ENCODE measurements at regions not wholly inside any gene's neighbourhood (a gene's known extent, or its start where the extent isn't known, plus 50 kb on each side); places are given as distances from the start of the nearest gene placed in this dataset.
"Not testable (repeated sequence)": the region's sequence is repeated elsewhere in the genome, so short reads cannot be mapped to it uniquely, and the experiment has no call there.

GRCh38 chr16:59614466-59615240 lies 880.5 kb upstream of the GOT2 start:
- no peak overlapping the region for H3K4me3 ChIP-seq (ENCODE audit: low read length)
- DNase-seq (ENCODE audit: low read depth): no peak
- TF ChIP-seq CTCF (conservative IDR thresholded peaks at IDR 0.05; ENCODE audit: low read length): no peak

GRCh38 chr16:59612910-59613620 lies 878.9 kb upstream of the GOT2 start:
- not testable (repeated sequence) for H3K4me3 ChIP-seq (ENCODE audit: low read length); DNase-seq (ENCODE audit: low read depth)

- TF ChIP-seq CTCF (conservative IDR thresholded peaks at IDR 0.05; ENCODE audit: low read length): no peak
- no peak for DNase-seq (ENCODE audit: low read depth)
- H3K4me3 ChIP-seq (ENCODE audit: low read length): no peak overlapping the region
Observed at GRCh38 chr16:59612094-59612493, 878.0 kb upstream of the GOT2 start.

GRCh38 chr16:59611556-59611955 lies 877.4 kb upstream of the GOT2 start:
- no peak for DNase-seq (ENCODE audit: low read depth)
- no peak for TF ChIP-seq CTCF (conservative IDR thresholded peaks at IDR 0.05; ENCODE audit: low read length)
- H3K4me3 ChIP-seq (ENCODE audit: low read length): no peak overlapping the region

GRCh38 chr16:59605706-59606105 lies 871.6 kb upstream of the GOT2 start:
- H3K4me3 ChIP-seq (ENCODE audit: low read length): no peak overlapping the region
- TF ChIP-seq CTCF (conservative IDR thresholded peaks at IDR 0.05; ENCODE audit: low read length): no peak
- no peak for DNase-seq (ENCODE audit: low read depth)

GRCh38 chr16:59604354-59604753 lies 870.2 kb upstream of the GOT2 start:
- peak; percentile 59 for DNase-seq (ENCODE audit: low read depth)
- no peak for TF ChIP-seq CTCF (conservative IDR thresholded peaks at IDR 0.05; ENCODE audit: low read length)

GRCh38 chr16:59601452-59601851 lies 867.3 kb upstream of the GOT2 start:
- no peak overlapping the region for H3K4me3 ChIP-seq (ENCODE audit: low read length)
- TF ChIP-seq CTCF (conservative IDR thresholded peaks at IDR 0.05; ENCODE audit: low read length): no peak
- DNase-seq (ENCODE audit: low read depth): no peak

More at GRCh38 chr16:59604354-59604753, 870.2 kb upstream of the GOT2 start:
- no peak overlapping the region for H3K4me3 ChIP-seq (ENCODE audit: low read length)

Data from AG10803 (cell line).